Endothelial cell (in vitro differentiated cells): ENCODE measurements at regions not wholly inside any gene's neighbourhood (a gene's known extent, or its start where the extent isn't known, plus 50 kb on each side); places are given as distances from the start of the nearest gene placed in this dataset.

Experiments used
- DNase-seq: peaks from one replicate; pipeline ENCODE4 v3.0.0; 2021; ENCODE audit warnings: low spot score
- H3K27ac Mint-ChIP-seq: one replicate; pipeline ENCODE4 v1.8.0; 2021; ENCODE audit warnings: mixed read lengths, inconsistent platforms; ENCODE audit not compliant: unreplicated experiment
- H3K27me3 Mint-ChIP-seq: one replicate; pipeline ENCODE4 v1.8.0; 2021; ENCODE audit warnings: mild to moderate bottlenecking, moderate library complexity, mixed read lengths, inconsistent platforms; ENCODE audit not compliant: unreplicated experiment
- H3K36me3 Mint-ChIP-seq: one replicate; pipeline ENCODE4 v1.8.0; 2021; ENCODE audit warnings: mild to moderate bottlenecking, low read depth, mixed read lengths, inconsistent platforms; ENCODE audit not compliant: unreplicated experiment
- H3K4me1 Mint-ChIP-seq: one replicate; pipeline ENCODE4 v1.8.0; 2021; ENCODE audit warnings: mild to moderate bottlenecking, mixed read lengths, inconsistent platforms; ENCODE audit not compliant: unreplicated experiment
- H3K4me3 Mint-ChIP-seq: one replicate; pipeline ENCODE4 v1.8.0; 2021; ENCODE audit warnings: mild to moderate bottlenecking, mixed read lengths, inconsistent platforms; ENCODE audit not compliant: unreplicated experiment
- H3K9me3 Mint-ChIP-seq: one replicate; pipeline ENCODE4 v1.8.0; 2021; ENCODE audit warnings: mixed read lengths, inconsistent platforms; ENCODE audit not compliant: unreplicated experiment
- CTCF ChIP-seq: fragments of 200-600 bp; sonication (generic); IDR thresholded peaks from one replicate; pipeline ENCODE4 v1.5.0; 2021; ENCODE audit warnings: antibody characterized with exemption; ENCODE audit not compliant: unreplicated experiment

- Mint-ChIP-seq H3K27ac (no peak overlapping the region), H3K4me1 (no peaks in the 10 kb centered on the region)
Measured at GRCh38 chr14:28138341-28138740, 628.2 kb upstream of the FOXG1 start.

GRCh38 chr14:28141662-28142061 is 624.9 kb upstream of the FOXG1 start:
- H3K9me3 Mint-ChIP-seq, result no peaks in the 10 kb centered on the region
- no peaks in the 10 kb centered on the region for H3K4me1 Mint-ChIP-seq
- DNase-seq, result no peak
- H3K27ac Mint-ChIP-seq, result no peak overlapping the region
- H3K36me3 Mint-ChIP-seq, result no peaks in the 10 kb centered on the region
- TF ChIP-seq CTCF, result no peak
- H3K27me3 Mint-ChIP-seq, result no peaks in the 10 kb centered on the region
- H3K4me3 Mint-ChIP-seq, result no peak overlapping the region

More at GRCh38 chr14:28138341-28138740, 628.2 kb upstream of the FOXG1 start:
- TF ChIP-seq CTCF, result no peak
- DNase-seq, result no peak
- Mint-ChIP-seq H3K9me3 (no peaks in the 10 kb centered on the region), H3K36me3 (no peaks in the 10 kb centered on the region), H3K4me3 (no peak overlapping the region), H3K27me3 (no peaks in the 10 kb centered on the region)

- no peaks in the 10 kb centered on the region for H3K36me3 Mint-ChIP-seq
- H3K27ac Mint-ChIP-seq, result no peak overlapping the region
- H3K9me3 Mint-ChIP-seq, result no peaks in the 10 kb centered on the region
- no peak overlapping the region for H3K4me3 Mint-ChIP-seq
- no peak for DNase-seq
- peak; percentile 56 for TF ChIP-seq CTCF
- H3K4me1 Mint-ChIP-seq, result no peaks in the 10 kb centered on the region
- no peaks in the 10 kb centered on the region for H3K27me3 Mint-ChIP-seq
Measured at GRCh38 chr14:28142400-28143015, 624.1 kb upstream of the FOXG1 start.

- no peaks in the 10 kb centered on the region for H3K9me3 Mint-ChIP-seq
- H3K27me3 Mint-ChIP-seq, result no peaks in the 10 kb centered on the region
- no peaks in the 10 kb centered on the region for H3K4me1 Mint-ChIP-seq
- no peak overlapping the region for H3K27ac Mint-ChIP-seq
- no peak for DNase-seq
- H3K4me3 Mint-ChIP-seq, result no peak overlapping the region
- no peak for TF ChIP-seq CTCF
- H3K36me3 Mint-ChIP-seq, result no peaks in the 10 kb centered on the region
Measured at GRCh38 chr14:28143316-28143715, 623.3 kb upstream of the FOXG1 start.

GRCh38 chr14:28151926-28152325 is 614.7 kb upstream of the FOXG1 start:
- TF ChIP-seq CTCF, result no peak
- Mint-ChIP-seq H3K27me3 (no peaks in the 10 kb centered on the region), H3K27ac (no peak overlapping the region), H3K36me3 (no peaks in the 10 kb centered on the region), H3K4me1 (no peaks in the 10 kb centered on the region), H3K9me3 (no peaks in the 10 kb centered on the region), H3K4me3 (no peak overlapping the region)
- DNase-seq, result no peak
